BLaER1 treated with 17β-estradiol and CSF1 and Interleukin-3, amounts not matched to agents 10 nM and 100 nM (cell line): ENCODE measurements at regions not wholly inside any gene's neighbourhood (a gene's known extent, or its start where the extent isn't known, plus 50 kb on each side); places are given as distances from the start of the nearest gene placed in this dataset.
A peak's percentile ranks its signal among the peaks of the same experiment; 100 is the strongest.

Experiments
- H3K27ac ChIP-seq, 11 experiments: shearing (Covaris generic); formaldehyde crosslinking; 2 replicates each; pipeline ENCODE4 v1.8.1; 2022
- H3K27me3 ChIP-seq, 11 experiments: shearing (Covaris generic); formaldehyde crosslinking; 2 replicates each; pipeline ENCODE4 v1.8.1; 2022
- H3K36me3 ChIP-seq, 11 experiments: shearing (Covaris generic); formaldehyde crosslinking; 2 replicates each; pipeline ENCODE4 v1.8.1; 2022
- H3K4me1 ChIP-seq, 10 experiments: shearing (Covaris generic); formaldehyde crosslinking; 2 replicates each; pipeline ENCODE4 v1.8.1; 2022
- H3K4me2 ChIP-seq, 11 experiments: shearing (Covaris generic); formaldehyde crosslinking; 2 replicates each; pipeline ENCODE4 v1.8.1; 2022
- H3K4me3 ChIP-seq, 10 experiments: shearing (Covaris generic); formaldehyde crosslinking; 2 replicates each; pipeline ENCODE4 v1.8.1; 2022
- H3K9ac ChIP-seq, 11 experiments: shearing (Covaris generic); formaldehyde crosslinking; 2 replicates each; pipeline ENCODE4 v1.8.1; 2022
- H3K9me3 ChIP-seq, 11 experiments: shearing (Covaris generic); formaldehyde crosslinking; replicated peaks in 1 of 11; 2 replicates each; pipeline ENCODE4 v1.8.1; 2022
- H4K20me1 ChIP-seq, 11 experiments: shearing (Covaris generic); formaldehyde crosslinking; 2 replicates each; pipeline ENCODE4 v1.8.1; 2022
- Cebpa-rat ChIP-seq, 11 experiments: shearing (Covaris generic); IDR thresholded peaks; 2 replicates each; pipeline ENCODE4 v1.8.1; 2022

GRCh38 chr4:158991534-158992155, 111.2 kb upstream of the RAPGEF2 start:
- H3K4me2 ChIP-seq: no peak overlapping the region
- no peaks in the 10 kb centered on the region for H4K20me1 ChIP-seq
- no peak overlapping the region for H3K9ac ChIP-seq
- no peak overlapping the region for H3K4me3 ChIP-seq
- no peaks in the 10 kb centered on the region for H3K36me3 ChIP-seq
- peaks cover 0 to 10% (median 7%) of the 10 kb centered on the region in 11 experiments; a peak in 14 of 22 replicates for H3K9me3 ChIP-seq
- no peak overlapping the region for H3K27ac ChIP-seq
- H3K4me1 ChIP-seq: peaks cover 0 to 19% (median 0%) of the 10 kb centered on the region in 10 experiments; a peak in 6 of 20 replicates
- TF ChIP-seq Cebpa-rat (IDR thresholded peaks at IDR 0.05): no peak
- H3K27me3 ChIP-seq: no peaks in the 10 kb centered on the region

- no peaks in the 10 kb centered on the region for H3K36me3 ChIP-seq
- no peak overlapping the region for H3K27ac ChIP-seq
- peaks cover 0 to 28% (median 0%) of the 10 kb centered on the region in 10 experiments; a peak in 6 of 20 replicates for H3K4me1 ChIP-seq
- no peak overlapping the region for H3K4me3 ChIP-seq
- no peak overlapping the region for H3K9ac ChIP-seq
- H4K20me1 ChIP-seq: no peaks in the 10 kb centered on the region
- H3K27me3 ChIP-seq: no peaks in the 10 kb centered on the region
- no peak for TF ChIP-seq Cebpa-rat (IDR thresholded peaks at IDR 0.05)
- H3K9me3 ChIP-seq: peaks cover 0 to 7% (median 5%) of the 10 kb centered on the region in 11 experiments; a peak in 14 of 22 replicates
- peak overlapping the region in 3 of 11 experiments; percentile 16 to 61 (median 37); a peak in 3 of 22 replicates for H3K4me2 ChIP-seq
Measured at GRCh38 chr4:158993891-158994290, 109.0 kb upstream of the RAPGEF2 start.

- H3K4me2 ChIP-seq: no peak overlapping the region
- H3K27ac ChIP-seq: no peak overlapping the region
- no peak overlapping the region for H3K9ac ChIP-seq
- H3K27me3 ChIP-seq: no peaks in the 10 kb centered on the region
- H3K9me3 ChIP-seq: no peaks in the 10 kb centered on the region
- H3K4me1 ChIP-seq: peaks cover 0 to 28% (median 0%) of the 10 kb centered on the region in 10 experiments; a peak in 6 of 20 replicates
- H3K4me3 ChIP-seq: no peak overlapping the region
- no peak for TF ChIP-seq Cebpa-rat (IDR thresholded peaks at IDR 0.05)
- H4K20me1 ChIP-seq: no peaks in the 10 kb centered on the region
- no peaks in the 10 kb centered on the region for H3K36me3 ChIP-seq
Measured at GRCh38 chr4:158995040-158995439, 107.8 kb upstream of the RAPGEF2 start.

- no peak overlapping the region for H3K4me2 ChIP-seq
- no peaks in the 10 kb centered on the region; a peak in 1 of 22 replicates for H3K9me3 ChIP-seq
- H3K36me3 ChIP-seq: no peaks in the 10 kb centered on the region
- H4K20me1 ChIP-seq: no peaks in the 10 kb centered on the region
- no peak for TF ChIP-seq Cebpa-rat (IDR thresholded peaks at IDR 0.05)
- H3K27ac ChIP-seq: no peak overlapping the region
- H3K9ac ChIP-seq: no peak overlapping the region
- H3K4me3 ChIP-seq: no peak overlapping the region
- no peaks in the 10 kb centered on the region for H3K27me3 ChIP-seq
- H3K4me1 ChIP-seq: peaks cover 0 to 28% (median 0%) of the 10 kb centered on the region in 10 experiments; a peak in 6 of 20 replicates
Measured at GRCh38 chr4:158995965-158996364, 106.9 kb upstream of the RAPGEF2 start.

- H3K36me3 ChIP-seq: no peaks in the 10 kb centered on the region
- TF ChIP-seq Cebpa-rat (IDR thresholded peaks at IDR 0.05): no peak
- H3K4me1 ChIP-seq: peaks cover 0 to 28% (median 0%) of the 10 kb centered on the region in 10 experiments; a peak in 6 of 20 replicates
- no peak overlapping the region for H3K9ac ChIP-seq
- no peak overlapping the region for H3K4me3 ChIP-seq
- no peaks in the 10 kb centered on the region for H4K20me1 ChIP-seq
- no peaks in the 10 kb centered on the region for H3K27me3 ChIP-seq
- H3K9me3 ChIP-seq: peaks cover 0 to 7% (median 5%) of the 10 kb centered on the region in 11 experiments; a peak in 16 of 22 replicates
- peak overlapping the region in 2 of 11 experiments; percentile 28 to 31; a peak in 1 of 22 replicates for H3K4me2 ChIP-seq
- H3K27ac ChIP-seq: no peak overlapping the region
Measured at GRCh38 chr4:158996669-158997074, 106.2 kb upstream of the RAPGEF2 start.

GRCh38 chr4:158997660-158998349, 105.1 kb upstream of the RAPGEF2 start:
- Histone ChIP-seq H3K9me3 (peaks cover 0 to 11% (median 7%) of the 10 kb centered on the region in 11 experiments; a peak in 16 of 22 replicates), H4K20me1 (no peaks in the 10 kb centered on the region), H3K4me2 (no peak overlapping the region), H3K4me1 (peaks cover 0 to 28% (median 0%) of the 10 kb centered on the region in 10 experiments; a peak in 6 of 20 replicates), H3K27me3 (no peaks in the 10 kb centered on the region), H3K9ac (no peak overlapping the region), H3K4me3 (no peak overlapping the region), H3K36me3 (no peaks in the 10 kb centered on the region), H3K27ac (no peak overlapping the region)
- TF ChIP-seq Cebpa-rat (IDR thresholded peaks at IDR 0.05): no peak

- no peak overlapping the region for H3K4me3 ChIP-seq
- TF ChIP-seq Cebpa-rat (IDR thresholded peaks at IDR 0.05): no peak
- H3K27ac ChIP-seq: no peak overlapping the region
- no peaks in the 10 kb centered on the region for H4K20me1 ChIP-seq
- H3K27me3 ChIP-seq: no peaks in the 10 kb centered on the region
- H3K9me3 ChIP-seq: peaks cover 0 to 11% (median 7%) of the 10 kb centered on the region in 11 experiments; a peak in 16 of 22 replicates
- peaks cover 0 to 24% (median 0%) of the 10 kb centered on the region in 10 experiments; a peak in 6 of 20 replicates for H3K4me1 ChIP-seq
- H3K36me3 ChIP-seq: no peaks in the 10 kb centered on the region
- no peak overlapping the region for H3K9ac ChIP-seq
- no peak overlapping the region for H3K4me2 ChIP-seq
Measured at GRCh38 chr4:158998624-158999023, 104.3 kb upstream of the RAPGEF2 start.

GRCh38 chr4:158999166-158999682, 103.7 kb upstream of the RAPGEF2 start:
- Histone ChIP-seq H3K27ac (no peak overlapping the region), H3K4me1 (peaks cover 0 to 23% (median 0%) of the 10 kb centered on the region in 10 experiments; a peak in 5 of 20 replicates), H4K20me1 (no peaks in the 10 kb centered on the region), H3K4me3 (no peak overlapping the region), H3K4me2 (no peak overlapping the region), H3K27me3 (no peaks in the 10 kb centered on the region), H3K9ac (no peak overlapping the region), H3K36me3 (no peaks in the 10 kb centered on the region), H3K9me3 (peaks cover 0 to 11% (median 7%) of the 10 kb centered on the region in 11 experiments; a peak in 16 of 22 replicates)
- no peak for TF ChIP-seq Cebpa-rat (IDR thresholded peaks at IDR 0.05)

GRCh38 chr4:158999849-159000248, 103.0 kb upstream of the RAPGEF2 start:
- H4K20me1 ChIP-seq: no peaks in the 10 kb centered on the region
- no peak overlapping the region for H3K27ac ChIP-seq
- peaks cover 0 to 11% (median 7%) of the 10 kb centered on the region in 11 experiments; a peak in 16 of 22 replicates for H3K9me3 ChIP-seq
- H3K9ac ChIP-seq: no peak overlapping the region
- H3K27me3 ChIP-seq: no peaks in the 10 kb centered on the region
- no peak for TF ChIP-seq Cebpa-rat (IDR thresholded peaks at IDR 0.05)
- H3K36me3 ChIP-seq: no peaks in the 10 kb centered on the region
- no peak overlapping the region for H3K4me2 ChIP-seq
- H3K4me3 ChIP-seq: no peak overlapping the region
- H3K4me1 ChIP-seq: peaks cover 0 to 17% (median 0%) of the 10 kb centered on the region in 10 experiments; a peak in 5 of 20 replicates
